Neural cell (in vitro differentiated cells): ENCODE measurements at regions not wholly inside any gene's neighbourhood (a gene's known extent, or its start where the extent isn't known, plus 50 kb on each side); places are given as distances from the start of the nearest gene placed in this dataset.

ENCODE experiments used
- H2AFZ ChIP-seq: fragments of 200-600, 300-800 bp; sonication (generic), shearing (Covaris generic); 2 replicates; pipeline ENCODE4 v1.6.0; 2014; ENCODE audit warnings: low read depth, mild to moderate bottlenecking, antibody characterized with exemption, low read length, moderate library complexity
- H3F3A ChIP-seq: fragments of 200-600 bp; shearing (Covaris generic); 2 replicates; pipeline ENCODE4 v1.6.1; 2016; ENCODE audit warnings: mild to moderate bottlenecking, moderate library complexity, mixed read lengths, antibody characterized with exemption, low read length; ENCODE audit not compliant: insufficient read depth, poor library complexity, severe bottlenecking
- H3K27ac ChIP-seq: fragments of 200-600, 300-800 bp; sonication (generic), shearing (Covaris generic); 2 replicates; pipeline ENCODE4 v1.5.1; 2014; ENCODE audit warnings: mild to moderate bottlenecking, low read length, moderate library complexity
- H3K27me3 ChIP-seq: fragments of 300-800, 200-600 bp; sonication (generic), shearing (Covaris generic); 2 replicates; pipeline ENCODE4 v1.6.0; 2014; ENCODE audit warnings: mild to moderate bottlenecking, low read depth, low read length, moderate library complexity; ENCODE audit not compliant: insufficient read depth
- H3K36me3 ChIP-seq: fragments of 300-800, 200-600 bp; sonication (generic), shearing (Covaris generic); 2 replicates; pipeline ENCODE4 v1.5.1; 2014; ENCODE audit warnings: mild to moderate bottlenecking, antibody characterized with exemption, low read length, moderate library complexity; ENCODE audit not compliant: insufficient read depth
- H3K4me2 ChIP-seq: fragments of 300-800, 200-600 bp; sonication (generic), shearing (Covaris generic); 2 replicates; pipeline ENCODE4 v1.6.0; 2014; ENCODE audit warnings: mild to moderate bottlenecking, low read length
- H3K4me3 ChIP-seq: fragments of 300-800, 200-600 bp; sonication (generic), shearing (Covaris generic); 2 replicates; pipeline ENCODE4 v1.5.1; 2014; ENCODE audit warnings: mild to moderate bottlenecking, low read length, moderate library complexity
- H3K79me2 ChIP-seq: fragments of 200-600 bp; shearing (Covaris generic); replicated peaks from 2 replicates; pipeline ENCODE4 v1.6.0; 2014; ENCODE audit warnings: mild to moderate bottlenecking, low read length, moderate library complexity; ENCODE audit not compliant: insufficient read depth
- H3K9ac ChIP-seq: fragments of 300-800, 200-600 bp; sonication (generic), shearing (Covaris generic); 2 replicates; pipeline ENCODE4 v1.6.1; 2016; ENCODE audit warnings: mild to moderate bottlenecking, low read length, mixed read lengths
- H3K9me2 ChIP-seq: fragments of 200-600 bp; shearing (Covaris generic); 2 replicates; pipeline ENCODE4 v1.6.1; 2016; ENCODE audit warnings: mild to moderate bottlenecking, low read length, mixed read lengths; ENCODE audit not compliant: insufficient read depth
- H3K9me3 ChIP-seq: fragments of 200-600, 300-800 bp; sonication (generic), shearing (Covaris generic); 2 replicates; pipeline ENCODE4 v1.6.1; 2016; ENCODE audit warnings: mild to moderate bottlenecking, mixed run types, low read length, moderate library complexity, mixed read lengths
- H4K20me1 ChIP-seq: fragments of 200-600 bp; shearing (Covaris generic); 2 replicates; pipeline ENCODE4 v1.6.1; 2016; ENCODE audit warnings: mild to moderate bottlenecking, mixed run types; ENCODE audit not compliant: insufficient read depth
- EP300 ChIP-seq: fragments of 450-650 bp; conservative IDR thresholded peaks from 2 replicates; pipeline ENCODE4 v1.6.1; 2014; ENCODE audit warnings: antibody characterized with exemption, mild to moderate bottlenecking, moderate library complexity; ENCODE audit not compliant: poor library complexity, severe bottlenecking
- EZH2 ChIP-seq: fragments of 200-600, 300-800 bp; shearing (Covaris generic), sonication (generic); IDR thresholded peaks from 2 replicates; pipeline ENCODE4 v1.6.1; 2014; ENCODE audit warnings: antibody characterized with exemption, low read length, borderline replicate concordance, mild to moderate bottlenecking; ENCODE audit not compliant: insufficient read depth, poor library complexity, severe bottlenecking
- MXI1 ChIP-seq: fragments of 450-650 bp; conservative IDR thresholded peaks from 2 replicates; pipeline ENCODE4 v1.6.1; 2014; ENCODE audit warnings: antibody characterized with exemption, mild to moderate bottlenecking; ENCODE audit not compliant: poor library complexity, severe bottlenecking
- POLR2AphosphoS5 ChIP-seq: IDR thresholded peaks from 2 replicates; pipeline ENCODE4 v1.6.1; 2012
- RAD21 ChIP-seq: fragments of 450-650 bp; conservative IDR thresholded peaks from 2 replicates; pipeline ENCODE4 v1.6.1; 2014; ENCODE audit warnings: antibody characterized with exemption, mild to moderate bottlenecking, moderate library complexity
- REST ChIP-seq: IDR thresholded peaks from 2 replicates; pipeline ENCODE4 v1.6.1; 2012; ENCODE audit warnings: borderline replicate concordance
- SMC3 ChIP-seq: fragments of 450-650 bp; conservative IDR thresholded peaks from 2 replicates; pipeline ENCODE4 v1.6.1; 2014; ENCODE audit warnings: antibody characterized with exemption, mild to moderate bottlenecking, moderate library complexity; ENCODE audit not compliant: poor library complexity
- TAF1 ChIP-seq: IDR thresholded peaks from 2 replicates; pipeline ENCODE4 v1.6.1; 2012; ENCODE audit warnings: low read depth
- TF ChIP-seq, protein P1 (sequence below): fragments of 450-650 bp; IDR thresholded peaks from 2 replicates; pipeline ENCODE4 v1.5.1; 2014; ENCODE audit warnings: antibody characterized with exemption, mild to moderate bottlenecking, moderate library complexity; ENCODE audit not compliant: poor library complexity, severe bottlenecking

- Histone ChIP-seq H3K27ac (no peak overlapping the region), H3K4me2 (no peak overlapping the region), H3K9me2 (no peaks in the 10 kb centered on the region), H4K20me1 (no peaks in the 10 kb centered on the region), H2AFZ (no peak overlapping the region), H3K4me3 (no peak overlapping the region), H3K79me2 (no peaks in the 10 kb centered on the region), H3K27me3 (no peaks in the 10 kb centered on the region), H3F3A (no peaks in the 10 kb centered on the region), H3K36me3 (no peaks in the 10 kb centered on the region), H3K9me3 (no peaks in the 10 kb centered on the region), H3K9ac (no peak overlapping the region)
- no peak for TF ChIP-seq REST
- TF ChIP-seq POLR2AphosphoS5 = no peak
- TF ChIP-seq EZH2 = no peak
- no peak for TF ChIP-seq EP300
- no peak for TF ChIP-seq SMC3
- TF ChIP-seq, protein P1, sequence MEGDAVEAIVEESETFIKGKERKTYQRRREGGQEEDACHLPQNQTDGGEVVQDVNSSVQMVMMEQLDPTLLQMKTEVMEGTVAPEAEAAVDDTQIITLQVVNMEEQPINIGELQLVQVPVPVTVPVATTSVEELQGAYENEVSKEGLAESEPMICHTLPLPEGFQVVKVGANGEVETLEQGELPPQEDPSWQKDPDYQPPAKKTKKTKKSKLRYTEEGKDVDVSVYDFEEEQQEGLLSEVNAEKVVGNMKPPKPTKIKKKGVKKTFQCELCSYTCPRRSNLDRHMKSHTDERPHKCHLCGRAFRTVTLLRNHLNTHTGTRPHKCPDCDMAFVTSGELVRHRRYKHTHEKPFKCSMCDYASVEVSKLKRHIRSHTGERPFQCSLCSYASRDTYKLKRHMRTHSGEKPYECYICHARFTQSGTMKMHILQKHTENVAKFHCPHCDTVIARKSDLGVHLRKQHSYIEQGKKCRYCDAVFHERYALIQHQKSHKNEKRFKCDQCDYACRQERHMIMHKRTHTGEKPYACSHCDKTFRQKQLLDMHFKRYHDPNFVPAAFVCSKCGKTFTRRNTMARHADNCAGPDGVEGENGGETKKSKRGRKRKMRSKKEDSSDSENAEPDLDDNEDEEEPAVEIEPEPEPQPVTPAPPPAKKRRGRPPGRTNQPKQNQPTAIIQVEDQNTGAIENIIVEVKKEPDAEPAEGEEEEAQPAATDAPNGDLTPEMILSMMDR = no peak
- TF ChIP-seq TAF1 = no peak
- TF ChIP-seq MXI1 = no peak
- TF ChIP-seq RAD21 = no peak
Observed at GRCh38 chr6:126944512-126944911, 174.0 kb upstream of the RSPO3 start.

GRCh38 chr6:126945150-126945685, 173.3 kb upstream of the RSPO3 start:
- Histone ChIP-seq H3K27ac (no peak overlapping the region), H3K4me3 (no peak overlapping the region), H3K79me2 (no peaks in the 10 kb centered on the region), H3K9ac (no peak overlapping the region), H2AFZ (no peak overlapping the region), H3K4me2 (no peak overlapping the region), H3K36me3 (no peaks in the 10 kb centered on the region), H3K9me2 (no peaks in the 10 kb centered on the region), H3F3A (no peaks in the 10 kb centered on the region), H3K9me3 (no peaks in the 10 kb centered on the region), H3K27me3 (no peaks in the 10 kb centered on the region), H4K20me1 (no peaks in the 10 kb centered on the region)
- TF ChIP-seq RAD21 (no peak), POLR2AphosphoS5 (no peak), MXI1 (no peak), REST (no peak), TAF1 (no peak), EP300 (no peak), SMC3 (no peak), EZH2 (no peak)
- TF ChIP-seq, protein P1 = no peak
